ENCODE measurements at regions not wholly inside any gene's neighbourhood (a gene's known extent, or its start where the extent isn't known, plus 50 kb on each side); places are given as distances from the start of the nearest gene placed in this dataset.

DNA sequence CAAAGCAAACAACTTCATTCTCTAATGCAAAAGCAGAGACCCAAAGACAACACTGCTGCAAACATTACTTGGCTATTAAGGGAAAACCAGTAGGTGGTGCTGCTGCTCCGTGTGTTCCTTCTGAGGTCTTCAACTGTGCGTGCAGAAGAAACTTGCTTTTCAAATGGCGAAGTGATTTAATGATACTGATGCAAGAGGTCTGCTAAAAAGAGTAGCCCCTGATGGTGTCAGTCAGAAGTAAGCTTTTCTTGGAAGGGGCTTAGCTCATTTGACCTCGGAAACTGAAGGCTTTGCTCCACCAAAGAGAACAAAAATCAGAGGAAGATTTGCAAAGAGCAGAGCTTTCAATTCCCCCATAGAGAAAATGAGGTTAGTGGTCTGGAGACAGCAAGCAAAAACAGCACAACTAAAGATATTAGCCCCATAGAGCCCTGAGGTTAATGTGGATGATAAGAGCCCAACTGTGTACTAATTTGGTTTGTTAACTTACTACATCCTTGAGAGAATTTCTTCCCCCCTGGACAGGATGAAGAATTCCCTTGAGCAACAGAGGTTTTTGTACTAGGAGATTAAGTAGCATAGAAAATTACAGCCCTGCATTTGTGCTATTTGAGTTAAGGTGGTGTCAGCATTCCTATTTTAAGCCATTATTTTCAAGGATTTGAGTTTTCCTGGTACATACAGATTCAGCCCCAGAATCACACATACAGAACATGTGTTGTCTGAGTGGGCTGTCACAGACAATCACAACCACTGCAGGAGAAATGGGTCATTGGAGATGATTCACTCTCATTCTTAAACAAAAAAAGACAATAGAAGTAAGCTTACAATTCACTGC lies 153.2 kb upstream of the C9orf72 start:
- Histone ChIP-seq H3K27ac (no peak overlapping the region), H3K4me3 (no peak overlapping the region), H3K9me3 (no peaks in the 10 kb centered on the region), H3K36me3 (no peaks in the 10 kb centered on the region), H3K27me3 (peaks cover 0 to 3% (median 0%) of the 10 kb centered on the region in 9 donors), H3K4me1 (no peaks in the 10 kb centered on the region)
- intact Hi-C loops (cut with DNase I): loop anchor here in 9 of 10 donors (5.0 to 10.0 kb wide), 2 partner anchors 346 to 348 kb away; no protein-coding TSS in a partner anchor
- no peak for TF ChIP-seq POLR2A (IDR thresholded peaks at IDR 0.05)
- TF ChIP-seq, protein P1, sequence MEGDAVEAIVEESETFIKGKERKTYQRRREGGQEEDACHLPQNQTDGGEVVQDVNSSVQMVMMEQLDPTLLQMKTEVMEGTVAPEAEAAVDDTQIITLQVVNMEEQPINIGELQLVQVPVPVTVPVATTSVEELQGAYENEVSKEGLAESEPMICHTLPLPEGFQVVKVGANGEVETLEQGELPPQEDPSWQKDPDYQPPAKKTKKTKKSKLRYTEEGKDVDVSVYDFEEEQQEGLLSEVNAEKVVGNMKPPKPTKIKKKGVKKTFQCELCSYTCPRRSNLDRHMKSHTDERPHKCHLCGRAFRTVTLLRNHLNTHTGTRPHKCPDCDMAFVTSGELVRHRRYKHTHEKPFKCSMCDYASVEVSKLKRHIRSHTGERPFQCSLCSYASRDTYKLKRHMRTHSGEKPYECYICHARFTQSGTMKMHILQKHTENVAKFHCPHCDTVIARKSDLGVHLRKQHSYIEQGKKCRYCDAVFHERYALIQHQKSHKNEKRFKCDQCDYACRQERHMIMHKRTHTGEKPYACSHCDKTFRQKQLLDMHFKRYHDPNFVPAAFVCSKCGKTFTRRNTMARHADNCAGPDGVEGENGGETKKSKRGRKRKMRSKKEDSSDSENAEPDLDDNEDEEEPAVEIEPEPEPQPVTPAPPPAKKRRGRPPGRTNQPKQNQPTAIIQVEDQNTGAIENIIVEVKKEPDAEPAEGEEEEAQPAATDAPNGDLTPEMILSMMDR (IDR thresholded peaks at IDR 0.05): peak; percentile 52 to 82 (median 66)
- 1 to 5% (median 3%) methylated on average over 4 of the region's 4 CpGs for WGBS, 4 donors
- peak in 3 of 4 donors; percentile 57 to 75 (median 59) for ATAC-seq
- DNase-seq: peak in 4 of 5 donors; percentile 19 to 45 (median 32)

DNA sequence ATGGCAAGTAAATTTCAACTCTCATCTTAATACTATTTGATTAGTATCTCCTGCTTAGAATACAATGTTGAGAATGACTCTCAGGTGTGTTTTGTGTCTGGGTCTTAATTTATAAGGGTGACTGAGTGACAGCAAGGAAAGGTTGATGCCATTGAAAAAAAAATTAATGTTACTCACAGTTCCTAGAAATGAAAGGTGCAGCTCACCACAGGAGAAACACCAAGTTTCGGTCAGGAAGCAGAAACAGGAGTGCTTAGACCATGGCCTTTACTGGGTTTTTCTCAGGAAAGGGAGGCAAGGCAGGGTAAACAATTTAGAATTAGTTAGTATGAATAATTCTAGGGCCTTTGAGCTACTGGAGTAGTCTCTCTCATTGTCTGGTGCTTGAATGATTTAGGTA lies 159.2 kb upstream of the C9orf72 start:
- 86 to 99% (median 94%) methylated on average over 1 of the region's 1 CpG for WGBS, 4 donors
- TF ChIP-seq POLR2A (IDR thresholded peaks at IDR 0.05): no peak
- TF ChIP-seq, protein P1 (IDR thresholded peaks at IDR 0.05): no peak
- no peaks in the 10 kb centered on the region for H3K36me3 ChIP-seq
- H3K27me3 ChIP-seq: no peaks in the 10 kb centered on the region
- H3K27ac ChIP-seq: no peak overlapping the region
- ATAC-seq (no peak), DNase-seq (no peak)
- no peaks in the 10 kb centered on the region for H3K4me1 ChIP-seq
- H3K4me3 ChIP-seq: no peak overlapping the region
- peaks cover 0 to 16% (median 0%) of the 10 kb centered on the region in 12 donors for H3K9me3 ChIP-seq
- intact Hi-C loops (cut with DNase I): loop anchor here in 3 of 10 donors (10.0 kb wide), 3 partner anchors 62 to 872 kb away; no protein-coding TSS in a partner anchor

DNA sequence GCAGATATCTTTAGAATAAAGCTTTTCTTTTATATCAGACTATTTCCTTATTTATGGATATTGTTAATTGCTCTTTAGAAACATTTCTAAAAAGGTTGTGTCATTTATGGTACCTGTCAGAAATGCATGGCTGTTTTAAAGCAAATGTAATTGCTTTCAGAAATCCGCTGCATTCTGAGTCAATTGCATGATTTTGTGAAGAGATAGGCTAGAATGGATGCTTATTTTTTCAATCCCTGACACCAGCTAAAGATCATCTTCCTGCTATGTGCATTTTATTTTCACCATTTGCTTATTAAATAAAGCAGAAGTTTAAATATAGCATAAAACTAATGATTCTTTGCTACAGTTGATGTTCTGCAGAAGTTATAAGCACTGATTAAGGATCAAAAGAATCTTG lies 170.2 kb upstream of the C9orf72 start:
- Histone ChIP-seq H3K36me3 (no peaks in the 10 kb centered on the region), H3K4me3 (no peak overlapping the region), H3K27ac (no peak overlapping the region), H3K9me3 (peaks cover 0 to 16% (median 0%) of the 10 kb centered on the region in 12 donors), H3K27me3 (no peaks in the 10 kb centered on the region), H3K4me1 (no peaks in the 10 kb centered on the region)
- 71 to 91% (median 76%) methylated on average over 1 of the region's 1 CpG for WGBS, 4 donors
- no peak for DNase-seq
- no peak for TF ChIP-seq POLR2A (IDR thresholded peaks at IDR 0.05)
- TF ChIP-seq, protein P1 (IDR thresholded peaks at IDR 0.05): no peak
- ATAC-seq: no peak
- intact Hi-C loops (cut with DNase I): no loop called here

DNA sequence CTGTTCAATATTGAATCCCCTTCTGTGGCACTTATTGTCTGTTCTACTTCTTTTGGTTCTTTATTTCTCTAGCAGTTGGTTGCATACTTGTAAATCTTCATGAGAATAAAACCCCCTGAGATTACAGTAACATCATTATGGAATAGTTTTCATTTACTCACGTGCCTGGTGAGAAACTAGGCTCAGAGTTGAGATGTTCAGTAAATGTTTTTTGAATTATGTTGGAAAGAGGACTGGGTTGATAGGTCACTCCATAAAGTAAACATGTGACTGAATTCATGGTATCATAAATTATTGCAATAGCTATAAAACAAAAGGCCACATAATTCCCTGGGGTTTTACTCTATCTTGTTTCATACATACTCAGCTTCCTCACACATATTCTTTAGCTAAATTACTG lies 174.2 kb upstream of the C9orf72 start:
- TF ChIP-seq POLR2A (IDR thresholded peaks at IDR 0.05): no peak
- TF ChIP-seq, protein P1 (IDR thresholded peaks at IDR 0.05): no peak

More for the DNA sequence above, 174.2 kb upstream of the C9orf72 start:
- intact Hi-C loops (cut with DNase I): no loop called here
- no peaks in the 10 kb centered on the region for H3K27me3 ChIP-seq
- no peaks in the 10 kb centered on the region for H3K36me3 ChIP-seq
- no peaks in the 10 kb centered on the region for H3K4me1 ChIP-seq
- ATAC-seq (no peak), DNase-seq (no peak)
- H3K4me3 ChIP-seq: no peak overlapping the region
- H3K9me3 ChIP-seq: no peaks in the 10 kb centered on the region
- WGBS, 4 donors: 15 to 42% (median 29%) methylated on average over 1 of the region's 1 CpG
- H3K27ac ChIP-seq: no peak overlapping the region
